ENCODE measurements at regions not wholly inside any gene's neighbourhood (a gene's known extent, or its start where the extent isn't known, plus 50 kb on each side); places are given as distances from the start of the nearest gene placed in this dataset.
"Not testable (repeated sequence)": the region's sequence is repeated elsewhere in the genome, so short reads cannot be mapped to it uniquely, and the experiment has no call there.

DNA sequence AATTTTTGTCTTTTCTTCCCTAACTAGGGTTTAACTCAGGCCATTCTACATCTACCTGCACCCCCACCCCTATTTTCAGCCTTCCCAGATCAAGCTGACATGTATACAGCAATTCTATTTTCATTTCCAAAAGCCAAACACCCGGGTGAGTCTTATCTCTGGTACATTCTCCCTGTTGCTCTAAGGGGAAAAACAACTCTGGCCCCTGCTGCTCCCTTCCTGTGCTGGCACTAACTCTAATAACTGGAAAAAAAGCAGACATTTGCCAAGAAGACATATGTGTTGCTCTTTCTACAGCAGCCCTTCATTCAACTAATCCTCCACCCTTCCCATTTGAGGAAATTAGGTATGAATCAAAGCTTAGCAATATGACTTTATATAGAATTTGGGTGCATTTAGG is 427.8 kb upstream of the CDH11 start:
- H3K79me2 ChIP-seq (ENCODE audit: control insufficient read depth, insufficient read depth, low read length, unreplicated experiment); H3K36me3 ChIP-seq (ENCODE audit: insufficient read depth, low read length); H2AFZ ChIP-seq (ENCODE audit: low read length, unreplicated experiment); H3K27me3 ChIP-seq (ENCODE audit: insufficient read depth, low read length); H3K27ac ChIP-seq (ENCODE audit: low read depth, low read length); H3K4me1 ChIP-seq (ENCODE audit: control insufficient read depth, insufficient read depth, low read length, unreplicated experiment); H3K4me3 ChIP-seq (ENCODE audit: low read depth, low read length): not testable (repeated sequence)

DNA sequence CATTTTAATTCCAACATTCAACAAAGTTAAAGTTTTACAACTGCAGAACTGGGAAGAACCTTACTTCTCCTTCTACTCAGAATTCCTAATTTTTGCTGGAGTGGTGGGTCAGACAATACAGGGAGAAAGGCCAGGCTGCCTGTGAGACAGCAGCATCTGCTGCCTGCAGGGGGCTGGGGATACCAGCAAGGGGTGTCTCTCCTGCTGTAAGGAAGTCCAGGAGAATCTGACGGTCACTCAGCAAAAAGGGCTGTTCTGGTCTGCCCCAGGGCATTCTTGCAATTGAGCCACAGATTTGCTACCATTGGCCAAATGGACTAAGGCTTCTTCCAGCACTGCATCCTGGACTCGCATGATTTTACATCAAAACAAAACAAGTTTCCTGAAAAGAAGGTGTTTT is 426.6 kb upstream of the CDH11 start:
- peaks cover 9% of the 10 kb centered on the region for H3K4me1 ChIP-seq (ENCODE audit: control insufficient read depth, insufficient read depth, low read length, unreplicated experiment)
- no peak overlapping the region for H3K27ac ChIP-seq (ENCODE audit: low read depth, low read length)
- no peaks in the 10 kb centered on the region for H3K79me2 ChIP-seq (ENCODE audit: control insufficient read depth, insufficient read depth, low read length, unreplicated experiment)
- no peak overlapping the region for H2AFZ ChIP-seq (ENCODE audit: low read length, unreplicated experiment)
- no peaks in the 10 kb centered on the region for H3K36me3 ChIP-seq (ENCODE audit: insufficient read depth, low read length)
- no peak overlapping the region for H3K4me3 ChIP-seq (ENCODE audit: low read depth, low read length)
- H3K27me3 ChIP-seq (ENCODE audit: insufficient read depth, low read length) = peaks cover 3% of the 10 kb centered on the region; the same call in 1 of the 2 replicates

DNA sequence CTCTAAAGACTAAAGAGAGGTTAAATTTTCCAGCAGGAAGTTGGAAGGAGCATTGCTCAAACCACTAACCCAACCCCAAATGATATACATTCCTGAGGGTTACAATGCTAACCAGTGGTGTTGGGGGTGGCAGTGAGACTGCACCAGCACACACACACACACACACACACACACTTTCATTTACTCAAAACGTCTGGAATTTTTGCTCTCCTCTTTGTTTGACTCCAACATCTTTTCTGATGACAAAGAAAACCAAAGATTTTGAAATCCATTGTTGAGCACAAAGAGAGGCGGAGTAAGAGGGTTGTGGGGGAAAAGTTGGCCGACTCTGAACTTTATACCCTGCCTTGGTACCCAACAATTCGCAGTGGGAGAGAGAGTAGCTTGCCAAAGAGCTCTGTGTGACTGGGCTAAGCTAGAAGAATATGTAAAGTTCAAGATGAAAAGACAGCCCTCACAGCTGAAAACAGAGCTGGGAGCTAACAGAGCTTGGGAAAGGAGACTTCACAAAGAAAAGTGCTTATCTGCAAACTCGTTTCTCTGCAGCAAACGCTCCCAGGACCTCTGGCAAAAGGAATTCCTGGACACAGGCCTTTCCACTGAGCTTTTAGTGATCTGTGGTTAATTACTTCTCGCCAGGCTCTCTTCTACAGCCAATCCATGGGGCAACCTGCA is 426.0 kb upstream of the CDH11 start:
- no peak overlapping the region for H2AFZ ChIP-seq (ENCODE audit: low read length, unreplicated experiment)
- no peaks in the 10 kb centered on the region for H3K79me2 ChIP-seq (ENCODE audit: control insufficient read depth, insufficient read depth, low read length, unreplicated experiment)
- H3K36me3 ChIP-seq (ENCODE audit: insufficient read depth, low read length) = no peaks in the 10 kb centered on the region
- peaks cover 8% of the 10 kb centered on the region; the same call in 1 of the 2 replicates for H3K27me3 ChIP-seq (ENCODE audit: insufficient read depth, low read length)
- H3K27ac ChIP-seq (ENCODE audit: low read depth, low read length) = no peak overlapping the region
- H3K4me1 ChIP-seq (ENCODE audit: control insufficient read depth, insufficient read depth, low read length, unreplicated experiment) = peaks cover 9% of the 10 kb centered on the region
- H3K4me3 ChIP-seq (ENCODE audit: low read depth, low read length) = no peak overlapping the region

DNA sequence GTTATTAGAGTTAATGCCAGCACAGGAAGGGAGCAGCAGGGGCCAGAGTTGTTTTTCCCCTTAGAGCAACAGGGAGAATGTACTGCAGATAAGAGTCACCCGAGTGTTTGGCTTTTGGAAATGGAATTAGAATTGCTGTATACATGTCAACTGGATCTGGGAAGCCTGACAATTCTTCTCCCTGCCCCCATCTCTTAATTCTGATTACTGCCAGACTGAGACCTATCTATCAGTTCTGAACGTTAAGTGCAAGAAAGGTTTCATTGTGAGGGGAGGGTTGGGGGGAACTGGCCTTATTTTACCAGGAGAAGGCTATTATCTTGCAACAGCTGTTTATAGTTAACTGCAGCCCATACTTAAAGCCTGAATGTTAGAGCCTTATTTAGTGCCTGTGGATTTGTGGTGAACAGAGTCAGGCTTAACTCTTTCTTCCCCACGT is 424.5 kb upstream of the CDH11 start:
- no peak overlapping the region for H3K4me3 ChIP-seq (ENCODE audit: low read depth, low read length)
- peaks cover 9% of the 10 kb centered on the region for H3K4me1 ChIP-seq (ENCODE audit: control insufficient read depth, insufficient read depth, low read length, unreplicated experiment)
- no peaks in the 10 kb centered on the region for H3K36me3 ChIP-seq (ENCODE audit: insufficient read depth, low read length)
- no peak overlapping the region for H2AFZ ChIP-seq (ENCODE audit: low read length, unreplicated experiment)
- no peak overlapping the region for H3K27ac ChIP-seq (ENCODE audit: low read depth, low read length)
- peaks cover 8% of the 10 kb centered on the region; the same call in 1 of the 2 replicates for H3K27me3 ChIP-seq (ENCODE audit: insufficient read depth, low read length)
- no peaks in the 10 kb centered on the region for H3K79me2 ChIP-seq (ENCODE audit: control insufficient read depth, insufficient read depth, low read length, unreplicated experiment)

DNA sequence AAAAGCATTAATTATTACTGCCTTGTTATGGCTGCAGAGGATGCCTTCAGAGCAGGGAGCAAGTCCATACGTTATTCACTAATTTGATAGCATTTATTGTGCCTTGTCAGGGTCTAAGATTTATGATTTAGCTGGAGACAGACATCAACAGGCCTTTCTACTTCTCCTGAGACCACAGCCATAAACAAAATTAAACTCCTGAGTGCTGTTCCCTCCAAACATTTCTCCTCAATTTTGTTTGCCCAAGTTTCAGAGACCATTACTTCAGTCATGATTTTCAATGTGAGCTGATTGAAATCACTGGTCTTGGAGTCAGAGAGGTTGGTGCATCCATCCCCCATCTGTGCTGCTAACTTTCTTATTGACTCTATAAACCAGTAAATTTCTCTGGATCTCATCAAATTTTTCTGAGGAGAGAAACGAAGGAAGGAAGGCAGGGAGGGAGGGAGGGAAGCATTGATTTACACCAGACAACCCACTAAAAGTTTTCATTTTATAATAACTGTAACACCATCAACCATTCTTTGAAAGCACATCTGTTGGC is 423.6 kb upstream of the CDH11 start:
- no peaks in the 10 kb centered on the region for H3K79me2 ChIP-seq (ENCODE audit: control insufficient read depth, insufficient read depth, low read length, unreplicated experiment)
- peaks cover 9% of the 10 kb centered on the region for H3K4me1 ChIP-seq (ENCODE audit: control insufficient read depth, insufficient read depth, low read length, unreplicated experiment)
- H3K4me3 ChIP-seq (ENCODE audit: low read depth, low read length) = no peak overlapping the region
- H2AFZ ChIP-seq (ENCODE audit: low read length, unreplicated experiment) = no peak overlapping the region
- peaks cover 8% of the 10 kb centered on the region; the same call in 1 of the 2 replicates for H3K27me3 ChIP-seq (ENCODE audit: insufficient read depth, low read length)
- no peaks in the 10 kb centered on the region for H3K36me3 ChIP-seq (ENCODE audit: insufficient read depth, low read length)
- no peak overlapping the region for H3K27ac ChIP-seq (ENCODE audit: low read depth, low read length)

DNA sequence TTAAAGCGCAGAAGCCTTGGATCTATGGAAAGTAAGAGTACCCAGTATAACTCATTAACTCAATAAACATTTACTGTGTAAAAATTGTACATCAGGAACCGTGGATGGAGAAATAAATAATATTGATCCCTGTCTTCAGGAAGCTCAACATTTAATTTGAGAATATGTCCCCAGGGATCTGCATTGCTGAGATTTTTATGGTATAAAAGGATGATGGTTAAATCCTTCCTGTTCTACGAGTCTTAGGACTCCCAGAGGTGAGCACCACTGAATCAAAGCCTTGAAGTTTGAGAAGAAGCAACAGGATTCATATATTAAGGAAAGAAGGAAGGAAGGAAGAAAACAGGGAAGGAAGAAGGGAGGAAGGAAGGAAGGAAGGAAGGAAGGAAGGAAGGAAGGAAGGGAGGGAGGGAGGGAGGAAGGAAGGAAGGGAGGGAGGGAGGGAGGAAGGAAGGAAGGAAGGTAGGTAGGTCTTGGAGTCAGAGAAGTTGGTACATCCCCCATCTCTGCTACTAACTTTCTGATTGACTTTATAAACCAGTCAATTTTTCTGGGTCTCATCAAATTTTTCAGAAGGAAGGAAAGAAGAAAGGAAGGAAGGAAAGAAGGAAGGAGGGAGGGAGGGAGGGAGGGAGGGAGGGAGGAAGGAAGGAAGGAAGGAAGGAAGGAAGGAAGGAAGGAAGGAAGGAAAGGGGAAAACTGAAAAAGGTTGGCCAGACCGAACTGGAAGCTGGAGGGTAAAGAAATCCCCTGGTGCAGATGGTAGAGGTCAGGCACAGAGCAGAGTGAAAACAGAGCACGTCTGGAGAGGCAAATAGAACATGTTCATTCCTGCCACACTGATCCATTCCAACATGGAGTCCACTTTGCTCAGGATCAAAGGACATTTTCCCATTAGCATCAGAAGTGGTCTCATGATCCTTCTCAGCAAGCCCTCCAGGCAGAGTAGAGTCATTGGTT is 422.2 kb upstream of the CDH11 start:
- Histone ChIP-seq H3K4me3 (ENCODE audit: low read depth, low read length) (no peak overlapping the region), H3K79me2 (ENCODE audit: control insufficient read depth, insufficient read depth, low read length, unreplicated experiment) (no peaks in the 10 kb centered on the region), H3K27ac (ENCODE audit: low read depth, low read length) (no peak overlapping the region), H3K27me3 (ENCODE audit: insufficient read depth, low read length) (peaks cover 8% of the 10 kb centered on the region; the same call in 1 of the 2 replicates), H3K4me1 (ENCODE audit: control insufficient read depth, insufficient read depth, low read length, unreplicated experiment) (peaks cover 9% of the 10 kb centered on the region), H3K36me3 (ENCODE audit: insufficient read depth, low read length) (no peaks in the 10 kb centered on the region), H2AFZ (ENCODE audit: low read length, unreplicated experiment) (no peak overlapping the region)

DNA sequence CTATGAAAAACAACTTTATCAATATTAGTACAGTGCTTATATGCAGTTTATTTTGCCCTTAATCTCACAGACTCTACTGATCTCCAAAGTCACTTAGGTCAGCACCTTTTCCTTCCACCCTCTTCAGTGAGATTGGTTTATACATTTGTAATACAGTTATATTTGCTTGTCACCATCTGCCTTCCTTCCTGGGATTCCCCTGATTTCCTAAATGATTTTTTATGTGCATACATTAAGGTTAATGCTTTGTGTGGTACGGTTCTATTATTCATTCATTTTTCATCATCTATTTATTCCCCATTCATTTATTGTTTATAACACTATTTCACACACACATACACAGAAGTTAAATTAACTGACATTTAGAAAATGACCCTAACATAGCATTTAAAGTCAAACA is 419.8 kb upstream of the CDH11 start:
- H3K79me2 ChIP-seq (ENCODE audit: control insufficient read depth, insufficient read depth, low read length, unreplicated experiment) = no peaks in the 10 kb centered on the region
- no peak overlapping the region for H3K4me3 ChIP-seq (ENCODE audit: low read depth, low read length)
- no peaks in the 10 kb centered on the region for H3K36me3 ChIP-seq (ENCODE audit: insufficient read depth, low read length)
- H3K27ac ChIP-seq (ENCODE audit: low read depth, low read length) = no peak overlapping the region
- H3K27me3 ChIP-seq (ENCODE audit: insufficient read depth, low read length) = peaks cover 8% of the 10 kb centered on the region; the same call in 1 of the 2 replicates
- no peak overlapping the region for H2AFZ ChIP-seq (ENCODE audit: low read length, unreplicated experiment)
- no peaks in the 10 kb centered on the region for H3K4me1 ChIP-seq (ENCODE audit: control insufficient read depth, insufficient read depth, low read length, unreplicated experiment)

DNA sequence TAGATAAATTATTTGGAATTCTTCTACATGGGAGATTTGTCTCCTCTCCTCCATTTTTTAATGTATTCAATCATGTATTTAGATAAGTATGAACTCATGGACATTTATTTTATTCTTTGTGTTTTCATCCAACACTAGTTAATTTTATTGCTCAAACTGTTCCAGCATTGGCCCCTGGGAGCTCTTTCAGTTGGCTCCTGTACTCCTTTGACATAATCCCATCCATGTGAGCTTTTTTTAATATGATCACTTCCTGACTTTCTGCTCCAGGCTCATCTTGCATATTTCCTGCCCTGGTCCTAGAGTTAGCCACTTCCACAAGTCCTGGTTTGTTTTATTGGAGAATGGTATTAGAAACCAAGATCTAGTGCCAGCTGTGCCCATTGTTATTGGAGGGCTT is 419.0 kb upstream of the CDH11 start:
- Histone ChIP-seq H3K36me3 (ENCODE audit: insufficient read depth, low read length) (no peaks in the 10 kb centered on the region), H3K4me1 (ENCODE audit: control insufficient read depth, insufficient read depth, low read length, unreplicated experiment) (no peaks in the 10 kb centered on the region), H3K27ac (ENCODE audit: low read depth, low read length) (no peak overlapping the region)

DNA sequence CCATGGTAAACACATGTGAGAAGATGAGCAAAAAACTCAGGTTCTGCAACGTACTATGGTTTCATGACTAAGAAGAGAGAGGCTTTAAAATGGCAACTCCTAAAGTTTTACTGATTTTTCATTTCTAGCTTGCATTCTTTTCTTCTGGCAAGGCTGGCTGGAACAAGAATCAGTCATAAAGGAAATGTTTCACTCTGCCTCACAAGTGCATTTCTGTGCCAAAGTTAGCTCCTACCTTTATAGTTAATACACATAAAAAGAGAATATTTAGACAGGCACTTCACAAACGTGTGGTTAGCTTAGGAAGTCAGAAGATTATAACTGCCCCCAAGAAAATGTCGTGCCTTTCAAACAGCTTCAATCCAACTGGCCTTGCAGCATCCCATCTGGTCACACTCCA is 417.1 kb upstream of the CDH11 start:
- H3K4me3 ChIP-seq (ENCODE audit: low read depth, low read length) = no peak overlapping the region
- H3K36me3 ChIP-seq (ENCODE audit: insufficient read depth, low read length) = no peaks in the 10 kb centered on the region
- peaks cover 8% of the 10 kb centered on the region for H3K4me1 ChIP-seq (ENCODE audit: control insufficient read depth, insufficient read depth, low read length, unreplicated experiment)
- H3K27ac ChIP-seq (ENCODE audit: low read depth, low read length) = no peak overlapping the region
- no peak overlapping the region for H2AFZ ChIP-seq (ENCODE audit: low read length, unreplicated experiment)
- no peaks in the 10 kb centered on the region for H3K79me2 ChIP-seq (ENCODE audit: control insufficient read depth, insufficient read depth, low read length, unreplicated experiment)
- H3K27me3 ChIP-seq (ENCODE audit: insufficient read depth, low read length) = peaks cover 8% of the 10 kb centered on the region; the same call in 1 of the 2 replicates

More for the DNA sequence above, 419.0 kb upstream of the CDH11 start:
- peaks cover 8% of the 10 kb centered on the region; the same call in 1 of the 2 replicates for H3K27me3 ChIP-seq (ENCODE audit: insufficient read depth, low read length)
- H3K79me2 ChIP-seq (ENCODE audit: control insufficient read depth, insufficient read depth, low read length, unreplicated experiment) = no peaks in the 10 kb centered on the region
- H2AFZ ChIP-seq (ENCODE audit: low read length, unreplicated experiment) = no peak overlapping the region
- no peak overlapping the region for H3K4me3 ChIP-seq (ENCODE audit: low read depth, low read length)

DNA sequence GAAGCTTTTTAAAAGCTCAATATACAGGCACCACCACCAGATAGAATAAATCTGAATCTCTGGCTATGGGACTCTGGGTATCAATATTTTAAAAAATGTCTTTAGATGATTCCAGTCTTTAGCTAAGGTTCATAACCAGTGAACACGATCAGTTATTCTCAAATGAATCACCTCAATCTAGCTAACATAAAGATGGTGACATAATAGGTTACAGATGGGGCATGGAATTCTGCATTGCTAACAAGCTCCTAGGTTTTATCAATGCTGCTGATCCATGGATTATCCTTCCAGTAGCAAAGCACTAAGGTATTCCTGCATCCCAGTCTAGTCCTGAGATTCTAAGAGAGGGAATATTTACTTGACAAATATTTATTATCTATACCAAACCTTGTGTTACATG is 415.5 kb upstream of the CDH11 start:
- Histone ChIP-seq H3K4me3 (ENCODE audit: low read depth, low read length) (no peak overlapping the region), H3K4me1 (ENCODE audit: control insufficient read depth, insufficient read depth, low read length, unreplicated experiment) (peaks cover 12% of the 10 kb centered on the region), H3K27me3 (ENCODE audit: insufficient read depth, low read length) (no peaks in the 10 kb centered on the region), H3K79me2 (ENCODE audit: control insufficient read depth, insufficient read depth, low read length, unreplicated experiment) (no peaks in the 10 kb centered on the region), H3K27ac (ENCODE audit: low read depth, low read length) (no peak overlapping the region), H3K36me3 (ENCODE audit: insufficient read depth, low read length) (no peaks in the 10 kb centered on the region), H2AFZ (ENCODE audit: low read length, unreplicated experiment) (no peak overlapping the region)
